ENCODE measurements at regions not wholly inside any gene's neighbourhood (a gene's known extent, or its start where the extent isn't known, plus 50 kb on each side); places are given as distances from the start of the nearest gene placed in this dataset.

DNA sequence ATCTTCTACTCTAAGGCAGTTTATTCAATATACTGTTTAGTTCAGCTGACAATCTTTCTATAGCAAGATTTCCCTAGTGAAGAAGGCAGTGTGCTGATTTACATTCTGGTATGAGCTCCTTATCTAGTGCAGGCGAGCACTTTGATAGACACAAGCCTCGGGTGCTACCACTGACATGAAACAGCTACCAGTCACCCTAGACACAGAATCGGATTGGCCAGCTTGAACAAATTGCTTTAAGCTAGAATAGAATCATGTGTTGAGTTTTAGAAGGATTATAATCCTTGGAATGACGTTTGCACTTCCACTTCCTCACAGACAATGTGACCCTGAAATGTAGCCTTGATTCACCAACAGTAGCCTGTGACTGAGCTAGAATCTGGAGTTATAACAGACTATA is 394.0 kb downstream of the EPHA4 start:
- no peak overlapping the region for H3K4me3 Mint-ChIP-seq
- no peaks in the 10 kb centered on the region for H3K4me1 Mint-ChIP-seq
- DNase-seq: no peak
- Histone ChIP-seq H4K20me1 (ENCODE audit: control insufficient read depth, insufficient read depth, insufficient read length) (no peaks in the 10 kb centered on the region), H2BK20ac (ENCODE audit: low read depth, low read length, poor library complexity, severe bottlenecking) (no peak overlapping the region), H3K79me2 (ENCODE audit: insufficient read depth, low read length) (no peaks in the 10 kb centered on the region), H3K23me2 (ENCODE audit: insufficient read length, low read depth, low read length, poor library complexity, severe bottlenecking) (no peaks in the 10 kb centered on the region), H3K79me1 (ENCODE audit: insufficient read depth, low read depth, low read length, poor library complexity, severe bottlenecking) (no peaks in the 10 kb centered on the region), H3K4me1 (ENCODE audit: insufficient read depth, low read length) (no peaks in the 10 kb centered on the region), H3K4ac (ENCODE audit: low read depth, low read length) (no peak overlapping the region), H4K5ac (ENCODE audit: insufficient read length, low read depth, low read length) (no peak overlapping the region), H2BK120ac (ENCODE audit: low read depth, low read length, poor library complexity, severe bottlenecking) (no peak overlapping the region), H3K18ac (ENCODE audit: insufficient read length, low read depth, low read length) (no peak overlapping the region), H2AK5ac (ENCODE audit: insufficient read length, low read length) (no peak overlapping the region), H3K27me3 (ENCODE audit: insufficient read depth, low read length) (no peaks in the 10 kb centered on the region), H3K9me3 (ENCODE audit: control insufficient read depth, low read depth, low read length) (no peaks in the 10 kb centered on the region), H3T11ph (ENCODE audit: low read length) (no peak overlapping the region), H2BK12ac (ENCODE audit: insufficient read length, low read depth, low read length) (no peak overlapping the region), H3K23ac (ENCODE audit: insufficient read length, low read depth, low read length) (no peak overlapping the region), H2AFZ (ENCODE audit: low read length) (no peak overlapping the region), H4K91ac (ENCODE audit: insufficient read length, low read depth, low read length) (no peak overlapping the region), H3K9ac (ENCODE audit: extremely low read depth, insufficient read length, low read length) (no peak overlapping the region), H3K56ac (ENCODE audit: insufficient read length, low read depth, low read length) (no peak overlapping the region), H3K27ac (ENCODE audit: insufficient read length, low read depth, low read length) (no peak overlapping the region), H3K14ac (ENCODE audit: insufficient read depth, low read length) (no peak overlapping the region), H3K4me2 (ENCODE audit: insufficient read depth, insufficient read length, low read length) (no peak overlapping the region), H4K8ac (replicated peaks; ENCODE audit: insufficient read length, low read depth, low read length) (no peak overlapping the region), H2BK5ac (ENCODE audit: insufficient read length, low read length) (no peak overlapping the region), H2BK15ac (ENCODE audit: low read depth, low read length) (no peak overlapping the region)
- no peak overlapping the region for H3K27ac Mint-ChIP-seq
- no peaks in the 10 kb centered on the region; a peak in 1 of 7 replicates for H3K36me3 Mint-ChIP-seq (ENCODE audit: insufficient read depth in 1 of 3, low read depth in 3 of 3)
- TF ChIP-seq, protein P1, sequence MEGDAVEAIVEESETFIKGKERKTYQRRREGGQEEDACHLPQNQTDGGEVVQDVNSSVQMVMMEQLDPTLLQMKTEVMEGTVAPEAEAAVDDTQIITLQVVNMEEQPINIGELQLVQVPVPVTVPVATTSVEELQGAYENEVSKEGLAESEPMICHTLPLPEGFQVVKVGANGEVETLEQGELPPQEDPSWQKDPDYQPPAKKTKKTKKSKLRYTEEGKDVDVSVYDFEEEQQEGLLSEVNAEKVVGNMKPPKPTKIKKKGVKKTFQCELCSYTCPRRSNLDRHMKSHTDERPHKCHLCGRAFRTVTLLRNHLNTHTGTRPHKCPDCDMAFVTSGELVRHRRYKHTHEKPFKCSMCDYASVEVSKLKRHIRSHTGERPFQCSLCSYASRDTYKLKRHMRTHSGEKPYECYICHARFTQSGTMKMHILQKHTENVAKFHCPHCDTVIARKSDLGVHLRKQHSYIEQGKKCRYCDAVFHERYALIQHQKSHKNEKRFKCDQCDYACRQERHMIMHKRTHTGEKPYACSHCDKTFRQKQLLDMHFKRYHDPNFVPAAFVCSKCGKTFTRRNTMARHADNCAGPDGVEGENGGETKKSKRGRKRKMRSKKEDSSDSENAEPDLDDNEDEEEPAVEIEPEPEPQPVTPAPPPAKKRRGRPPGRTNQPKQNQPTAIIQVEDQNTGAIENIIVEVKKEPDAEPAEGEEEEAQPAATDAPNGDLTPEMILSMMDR (conservative IDR thresholded peaks at IDR 0.05): no peak
- H3K27me3 Mint-ChIP-seq (ENCODE audit: low read depth): no peaks in the 10 kb centered on the region; the same call in 1 of the 2 replicates
- no peaks in the 10 kb centered on the region for H3K9me3 Mint-ChIP-seq
- no CpG with 5 or more reads among the region's 4 CpGs for WGBS (ENCODE audit: extremely low coverage, insufficient read length, low lambda C conversion rate)
